Right atrium auricular region (tissue), 2 donors: ENCODE measurements at regions not wholly inside any gene's neighbourhood (a gene's known extent, or its start where the extent isn't known, plus 50 kb on each side); places are given as distances from the start of the nearest gene placed in this dataset.

Experiments used
- DNase-seq: peaks from one replicate; pipeline ENCODE4 v3.0.0-alpha.2; 2019; ENCODE audit warnings: low spot score
- H3K27ac ChIP-seq, 2 donors: fragments of 200-600 bp; sonication (generic); 1 replicate in 1 of 2; 2 replicates in 1 of 2; pipeline ENCODE4 v1.5.1; 2016 to 2019
- H3K27me3 ChIP-seq, 2 donors: fragments of 200-600 bp; sonication (generic); one replicate each; pipeline versions ENCODE4 v1.5.1 to v1.6.0; 2017 to 2019
- H3K36me3 ChIP-seq: fragments of 200-600 bp; sonication (generic); one replicate; pipeline ENCODE4 v1.5.1; 2016
- H3K4me1 ChIP-seq, 2 donors: fragments of 200-600 bp; sonication (generic); one replicate each; pipeline versions ENCODE4 v1.5.1 to v1.6.0; 2017 to 2019
- H3K4me3 ChIP-seq, 2 donors: fragments of 200-600 bp; sonication (generic); 1 replicate in 1 of 2; 2 replicates in 1 of 2; pipeline ENCODE4 v1.5.1; 2017 to 2019; ENCODE audit warnings: mild to moderate bottlenecking in 1 of 2, moderate library complexity in 1 of 2
- H3K9me3 ChIP-seq, 2 donors: fragments of 200-600 bp; sonication (generic); one replicate each; pipeline ENCODE4 v1.5.1; 2019
- TF ChIP-seq, protein P1 (sequence below), 2 donors: fragments of 200-600 bp; sonication (generic); IDR thresholded peaks; one replicate each; pipeline ENCODE4 v1.5.1; 2019; ENCODE audit warnings: antibody characterized with exemption in 2 of 2

GRCh38 chr1:235925016-235925415 is 58.3 kb upstream of the LYST start:
- H3K27me3 ChIP-seq: no peaks in the 10 kb centered on the region
- no peak overlapping the region for H3K27ac ChIP-seq
- peaks cover 0 to 6% of the 10 kb centered on the region in 2 donors for H3K4me1 ChIP-seq
- DNase-seq: no peak
- TF ChIP-seq, protein P1, sequence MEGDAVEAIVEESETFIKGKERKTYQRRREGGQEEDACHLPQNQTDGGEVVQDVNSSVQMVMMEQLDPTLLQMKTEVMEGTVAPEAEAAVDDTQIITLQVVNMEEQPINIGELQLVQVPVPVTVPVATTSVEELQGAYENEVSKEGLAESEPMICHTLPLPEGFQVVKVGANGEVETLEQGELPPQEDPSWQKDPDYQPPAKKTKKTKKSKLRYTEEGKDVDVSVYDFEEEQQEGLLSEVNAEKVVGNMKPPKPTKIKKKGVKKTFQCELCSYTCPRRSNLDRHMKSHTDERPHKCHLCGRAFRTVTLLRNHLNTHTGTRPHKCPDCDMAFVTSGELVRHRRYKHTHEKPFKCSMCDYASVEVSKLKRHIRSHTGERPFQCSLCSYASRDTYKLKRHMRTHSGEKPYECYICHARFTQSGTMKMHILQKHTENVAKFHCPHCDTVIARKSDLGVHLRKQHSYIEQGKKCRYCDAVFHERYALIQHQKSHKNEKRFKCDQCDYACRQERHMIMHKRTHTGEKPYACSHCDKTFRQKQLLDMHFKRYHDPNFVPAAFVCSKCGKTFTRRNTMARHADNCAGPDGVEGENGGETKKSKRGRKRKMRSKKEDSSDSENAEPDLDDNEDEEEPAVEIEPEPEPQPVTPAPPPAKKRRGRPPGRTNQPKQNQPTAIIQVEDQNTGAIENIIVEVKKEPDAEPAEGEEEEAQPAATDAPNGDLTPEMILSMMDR (IDR thresholded peaks at IDR 0.05): no peak
- H3K4me3 ChIP-seq: no peak overlapping the region
- H3K9me3 ChIP-seq: no peaks in the 10 kb centered on the region
- H3K36me3 ChIP-seq: no peaks in the 10 kb centered on the region

DNA sequence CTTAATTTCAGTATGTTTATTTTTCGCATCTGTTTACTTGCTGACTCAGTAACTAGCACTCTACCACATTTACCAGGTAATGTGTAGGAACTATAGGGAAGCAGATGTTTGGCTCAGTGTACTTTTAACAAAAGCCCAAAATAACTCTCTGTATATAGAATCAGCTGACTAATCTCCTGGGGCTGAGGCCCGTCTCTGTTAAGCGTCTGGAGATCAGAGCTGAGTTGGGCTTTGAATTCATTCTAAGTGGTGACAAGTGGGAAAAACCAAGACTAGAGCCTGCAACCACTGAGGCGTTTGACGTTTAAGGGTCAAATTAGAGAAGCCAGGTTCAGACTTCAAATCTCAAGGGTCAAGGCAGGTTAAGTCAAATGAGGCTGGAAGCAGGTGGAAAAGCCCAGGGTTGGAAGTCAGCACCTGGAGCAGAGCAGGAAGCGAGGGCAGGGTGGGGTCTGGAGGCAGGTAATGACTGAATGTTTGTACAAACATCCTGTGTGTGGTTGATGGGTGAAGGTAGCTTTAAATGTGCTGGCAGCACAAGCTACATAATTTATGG is 56.8 kb upstream of the LYST start:
- H3K9me3 ChIP-seq: no peaks in the 10 kb centered on the region
- H3K4me1 ChIP-seq: peaks cover 0 to 6% of the 10 kb centered on the region in 2 donors
- TF ChIP-seq, protein P1 (IDR thresholded peaks at IDR 0.05): no peak
- H3K27ac ChIP-seq: no peak overlapping the region
- no peaks in the 10 kb centered on the region for H3K27me3 ChIP-seq
- no peak overlapping the region for H3K4me3 ChIP-seq
- no peak for DNase-seq
- H3K36me3 ChIP-seq: no peaks in the 10 kb centered on the region

GRCh38 chr1:235920596-235921375 is 54.1 kb upstream of the LYST start:
- DNase-seq: no peak
- Histone ChIP-seq H3K4me1 (peaks cover 0 to 24% of the 10 kb centered on the region in 2 donors), H3K27me3 (no peaks in the 10 kb centered on the region), H3K9me3 (no peaks in the 10 kb centered on the region), H3K4me3 (no peak overlapping the region), H3K36me3 (no peaks in the 10 kb centered on the region), H3K27ac (no peak overlapping the region)
- TF ChIP-seq, protein P1 (IDR thresholded peaks at IDR 0.05): no peak

DNA sequence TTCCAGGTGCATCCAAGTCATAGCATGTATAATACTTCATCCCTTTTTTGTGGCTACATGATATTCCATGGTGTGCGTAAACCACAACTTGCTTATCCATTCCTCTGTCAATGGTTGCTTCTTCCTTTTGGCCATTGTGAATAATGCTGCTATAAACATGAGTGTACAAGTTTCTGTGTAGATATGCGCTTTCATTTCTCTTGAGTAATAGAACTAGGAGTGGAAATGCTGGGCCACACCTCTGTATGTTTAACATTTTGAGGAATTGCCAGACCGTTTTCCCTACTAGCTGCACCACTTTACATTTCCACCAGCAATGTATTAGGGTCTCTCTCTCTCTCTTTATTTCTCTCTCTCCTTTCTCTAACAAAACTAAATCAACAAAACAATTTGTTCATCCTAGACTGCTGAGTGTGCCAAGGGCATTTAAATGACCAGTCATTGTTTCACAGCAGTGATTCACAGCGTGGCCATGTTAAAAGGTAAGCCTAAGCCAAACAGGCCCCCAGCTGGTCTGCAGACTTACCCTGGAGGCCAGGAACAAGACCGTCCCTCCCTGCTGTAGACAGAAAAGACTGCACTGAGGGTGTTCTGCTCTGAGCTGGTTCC is 53.2 kb upstream of the LYST start:
- H3K9me3 ChIP-seq: no peaks in the 10 kb centered on the region
- H3K27me3 ChIP-seq: no peaks in the 10 kb centered on the region
- no peak overlapping the region for H3K4me3 ChIP-seq
- peaks cover 0 to 24% of the 10 kb centered on the region in 2 donors for H3K4me1 ChIP-seq
- no peak overlapping the region for H3K27ac ChIP-seq
- no peak for DNase-seq
- TF ChIP-seq, protein P1 (IDR thresholded peaks at IDR 0.05): no peak
- H3K36me3 ChIP-seq: no peaks in the 10 kb centered on the region

DNA sequence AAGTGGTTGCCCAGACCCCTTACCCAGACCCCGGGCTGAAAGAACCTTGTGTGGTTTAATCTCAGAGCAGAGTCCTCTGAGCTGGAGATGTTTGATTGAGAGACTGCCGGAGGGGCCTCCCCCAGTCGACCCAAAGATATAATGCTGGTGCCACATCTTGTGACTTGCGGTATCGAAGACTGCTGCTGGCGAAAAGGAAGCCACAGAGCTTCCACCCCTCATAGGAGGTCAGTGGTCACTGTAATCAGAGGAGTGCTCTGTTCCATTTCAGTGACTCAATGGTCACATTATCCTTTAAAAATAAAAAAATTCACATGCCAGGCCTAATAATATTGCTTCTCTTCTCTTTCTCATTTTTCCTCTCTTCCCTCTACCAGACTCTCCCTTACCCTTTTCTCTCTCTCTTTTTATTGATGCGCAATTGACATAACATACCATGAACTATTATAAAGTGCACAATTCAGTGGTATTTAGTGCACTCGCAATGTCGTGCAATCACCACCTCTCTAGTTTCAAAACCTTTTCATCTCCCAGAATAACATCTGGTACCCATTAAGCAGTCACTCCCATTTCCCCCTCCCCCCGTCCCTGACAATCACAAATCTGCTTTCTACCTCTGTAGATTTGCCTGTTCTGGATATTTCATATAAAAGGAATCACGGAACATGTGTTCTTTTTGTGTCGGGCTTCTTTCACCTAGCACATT is 52.6 kb upstream of the LYST start:
- TF ChIP-seq, protein P1 (IDR thresholded peaks at IDR 0.05): no peak
- Histone ChIP-seq H3K4me1 (peaks cover 0 to 24% of the 10 kb centered on the region in 2 donors), H3K9me3 (no peaks in the 10 kb centered on the region), H3K36me3 (no peaks in the 10 kb centered on the region), H3K27me3 (no peaks in the 10 kb centered on the region), H3K4me3 (no peak overlapping the region), H3K27ac (peak overlapping the region in 1 of 2 donors; percentile 69)
- no peak for DNase-seq
